HG02798 (cell line): ENCODE measurements at regions not wholly inside any gene's neighbourhood (a gene's known extent, or its start where the extent isn't known, plus 50 kb on each side); places are given as distances from the start of the nearest gene placed in this dataset.
"Not testable (repeated sequence)": the region's sequence is repeated elsewhere in the genome, so short reads cannot be mapped to it uniquely, and the experiment has no call there.

Source experiments
- ATAC-seq: cut with Tn5 transposase; IDR thresholded peaks from one replicate; pipeline ENCODE4 v1.9.1; 2021; ENCODE audit warnings: mild to moderate bottlenecking; ENCODE audit not compliant: unreplicated experiment, poor library complexity

GRCh38 chr1:213693864-213694263, 293.9 kb upstream of the PROX1 start:
- no peak for ATAC-seq

- ATAC-seq: no peak
Measured at GRCh38 chr1:213697192-213697802, 290.5 kb upstream of the PROX1 start.

- no peak for ATAC-seq
Measured at GRCh38 chr1:213698092-213698702, 289.6 kb upstream of the PROX1 start.

GRCh38 chr1:213702703-213703102, 285.1 kb upstream of the PROX1 start:
- no peak for ATAC-seq

- ATAC-seq: no peak
Measured at GRCh38 chr1:213704941-213705340, 282.8 kb upstream of the PROX1 start.

GRCh38 chr1:213711833-213712490, 275.8 kb upstream of the PROX1 start:
- not testable (repeated sequence) for ATAC-seq

- ATAC-seq: no peak
Measured at GRCh38 chr1:213714645-213715044, 273.1 kb upstream of the PROX1 start.

- no peak for ATAC-seq
Measured at GRCh38 chr1:213715182-213715581, 272.6 kb upstream of the PROX1 start.

- no peak for ATAC-seq
Measured at GRCh38 chr1:213719462-213719861, 268.3 kb upstream of the PROX1 start.

- ATAC-seq: no peak
Measured at GRCh38 chr1:213720032-213720431, 267.7 kb upstream of the PROX1 start.

- no peak for ATAC-seq
Measured at GRCh38 chr1:213723187-213723586, 264.6 kb upstream of the PROX1 start.

GRCh38 chr1:213724640-213725536, 262.9 kb upstream of the PROX1 start:
- ATAC-seq: no peak

GRCh38 chr1:213727853-213728592, 259.8 kb upstream of the PROX1 start:
- no peak for ATAC-seq

- ATAC-seq: no peak
Measured at GRCh38 chr1:213728593-213729536, 258.9 kb upstream of the PROX1 start.

- no peak for ATAC-seq
Measured at GRCh38 chr1:213733705-213734104, 254.1 kb upstream of the PROX1 start.

GRCh38 chr1:213737398-213738035, 250.3 kb upstream of the PROX1 start:
- ATAC-seq: no peak

GRCh38 chr1:213738658-213739057, 249.1 kb upstream of the PROX1 start:
- no peak for ATAC-seq

GRCh38 chr1:213742992-213743391, 244.8 kb upstream of the PROX1 start:
- ATAC-seq: no peak

- ATAC-seq: no peak
Measured at GRCh38 chr1:213744780-213745179, 243.0 kb upstream of the PROX1 start.
